B cell (primary cell): ENCODE measurements at regions not wholly inside any gene's neighbourhood (a gene's known extent, or its start where the extent isn't known, plus 50 kb on each side); places are given as distances from the start of the nearest gene placed in this dataset.

Source experiments
- ATAC-seq: fragments of 200-7000 bp; cut with Tn5 transposase; one replicate; pipeline ENCODE4 v1.10.0; 2021; ENCODE audit warnings: low read depth, mild to moderate bottlenecking, moderate number of reproducible peaks, moderate library complexity
- CTCF ChIA-PET: fragments of 350-600 bp; sonication (Branson Sonifier 250); formaldehyde crosslinking; loops from one replicate; lab custom pipeline; 2021; ENCODE audit warnings: antibody characterized with exemption, inconsistent platforms; lab: Charles Lee
- POLR2A ChIA-PET: fragments of 350-600 bp; sonication (Branson Sonifier 250); formaldehyde crosslinking; loops from one replicate; lab custom pipeline; 2021; ENCODE audit warnings: antibody characterized with exemption; lab: Charles Lee
- DNase-seq: peaks from one replicate; pipeline ENCODE4 v3.0.0; 2013
- H2AFZ ChIP-seq: 2 replicates; pipeline ENCODE4 v1.6.1; 2012; ENCODE audit warnings: mild to moderate bottlenecking, low read depth, low read length; ENCODE audit not compliant: insufficient read depth, poor library complexity, severe bottlenecking
- H3K27ac ChIP-seq, 2 donors: 1 replicate in 1 of 2; 2 replicates in 1 of 2; pipeline ENCODE4 v1.5.1; 2012 to 2013; ENCODE audit warnings: low read length in 2 of 2, mild to moderate bottlenecking in 2 of 2, moderate library complexity in 1 of 2
- H3K27me3 ChIP-seq, 4 experiments: fragments of 200-600 bp in 1 of 4; sonication (generic) in 1 of 4; replicated peaks in 1 of 4; 1 replicate in 2 of 4; 2 replicates in 2 of 4; pipeline versions ENCODE4 v1.6.1 to v1.7.0; 2013 to 2016; ENCODE audit warnings: low read length in 3 of 4, mild to moderate bottlenecking in 2 of 4, mixed read lengths in 1 of 4, moderate library complexity in 1 of 4; ENCODE audit not compliant: insufficient read depth in 4 of 4, control insufficient read depth in 3 of 4; ENCODE audit errors: control extremely low read depth in 1 of 4
- H3K36me3 ChIP-seq, 2 experiments: replicated peaks in 1 of 2; 1 replicate in 1 of 2; 2 replicates in 1 of 2; pipeline versions ENCODE4 v1.6.1 to v1.7.1; 2013; ENCODE audit warnings: low read length in 1 of 2; ENCODE audit not compliant: insufficient read depth in 2 of 2, control insufficient read depth in 1 of 2; ENCODE audit errors: control extremely low read depth in 1 of 2, extremely low read depth in 1 of 2
- H3K4me1 ChIP-seq, 2 donors: fragments of 200-600 bp in 1 of 2; sonication (generic) in 1 of 2; 1 replicate in 1 of 2; 2 replicates in 1 of 2; pipeline versions ENCODE4 v1.5.1 to v1.6.1; 2013 to 2017; ENCODE audit warnings: low read length in 2 of 2; ENCODE audit not compliant: control insufficient read depth in 2 of 2, insufficient read depth in 2 of 2
- H3K4me2 ChIP-seq: replicated peaks from 2 replicates; pipeline ENCODE3; 2012; ENCODE audit warnings: mild to moderate bottlenecking, low read depth, low read length; ENCODE audit not compliant: poor library complexity, severe bottlenecking
- H3K4me3 ChIP-seq, 5 experiments: fragments of 200-600 bp in 1 of 5; sonication (generic) in 1 of 5; 1 replicate in 3 of 5; 2 replicates in 2 of 5; pipeline versions ENCODE4 v1.5.1 to v1.7.0; 2011 to 2016; ENCODE audit warnings: low read length in 4 of 5, mild to moderate bottlenecking in 4 of 5, low read depth in 2 of 5, control low read depth in 1 of 5, moderate library complexity in 1 of 5; ENCODE audit not compliant: insufficient read depth in 1 of 5; ENCODE audit errors: control extremely low read depth in 1 of 5, extremely low read depth in 1 of 5
- H3K79me2 ChIP-seq: fragments of 200-600 bp; sonication (generic); one replicate; pipeline ENCODE4 v1.6.0; 2016; ENCODE audit warnings: low read length; ENCODE audit not compliant: control insufficient read depth, insufficient read depth
- H3K9ac ChIP-seq: fragments of 200-600 bp; sonication (generic); 2 replicates; pipeline ENCODE4 v1.6.1; 2017; ENCODE audit warnings: mild to moderate bottlenecking, low read length, moderate library complexity
- H3K9me3 ChIP-seq, 3 donors: one replicate each; pipeline versions ENCODE4 v1.6.1 to v1.7.1; 2013; ENCODE audit warnings: low read length in 2 of 3; ENCODE audit not compliant: control insufficient read depth in 2 of 3, insufficient read depth in 1 of 3; ENCODE audit errors: control extremely low read depth in 1 of 3
- H4K20me1 ChIP-seq: 2 replicates; pipeline ENCODE4 v1.6.0; 2012; ENCODE audit warnings: mild to moderate bottlenecking, low read length; ENCODE audit not compliant: insufficient read depth, control insufficient read depth, poor library complexity, severe bottlenecking
- H3K27ac Mint-ChIP-seq: one replicate; pipeline ENCODE4 v1.8.0; 2021; ENCODE audit warnings: mixed read lengths
- H3K27me3 Mint-ChIP-seq: one replicate; pipeline ENCODE4 v1.8.0; 2021; ENCODE audit warnings: mixed read lengths
- H3K4me1 Mint-ChIP-seq: one replicate; pipeline ENCODE4 v1.8.0; 2021; ENCODE audit warnings: mixed read lengths
- H3K4me3 Mint-ChIP-seq: one replicate; pipeline ENCODE4 v1.8.0; 2021; ENCODE audit warnings: mixed read lengths
- H3K9me3 Mint-ChIP-seq: one replicate; pipeline ENCODE4 v1.8.0; 2022; ENCODE audit warnings: mixed read lengths; ENCODE audit not compliant: insufficient read depth
- CTCF ChIP-seq: fragments of 200-600 bp; IDR thresholded peaks from one replicate; pipeline ENCODE4 v1.8.0; 2022; ENCODE audit warnings: antibody characterized with exemption, mild to moderate bottlenecking
- EZH2 ChIP-seq: IDR thresholded peaks from 2 replicates; pipeline ENCODE4 v1.6.1; 2012; ENCODE audit warnings: borderline replicate concordance, low read depth, mild to moderate bottlenecking, moderate library complexity, low read length; ENCODE audit not compliant: insufficient read depth, poor library complexity, severe bottlenecking
- WGBS: methylation state at CpG from one replicate; pipeline ENCODE4 v1.1.5; 2013; ENCODE audit warnings: missing lambda C conversion rate; ENCODE audit not compliant: insufficient coverage; 5-methylcytosine and 5-hydroxymethylcytosine counted together
- intact Hi-C: fragments of 100-400 bp; cut with micrococcal nuclease; formaldehyde crosslinking; loops from one replicate; pipeline ENCODE4 v1.10.0; 2022

GRCh38 chr5:14089198-14089597 is 53.9 kb upstream of the TRIO start:
- Histone ChIP-seq H3K4me2 (no peak overlapping the region), H3K36me3 (no peaks in the 10 kb centered on the region), H3K9ac (no peak overlapping the region), H4K20me1 (no peaks in the 10 kb centered on the region), H3K9me3 (peaks cover 0 to 4% (median 0%) of the 10 kb centered on the region in 3 donors), H3K79me2 (no peaks in the 10 kb centered on the region), H3K27me3 (peaks cover 0 to 10% (median 4%) of the 10 kb centered on the region in 4 experiments), H3K4me3 (no peak overlapping the region), H2AFZ (no peak overlapping the region), H3K27ac (no peak overlapping the region), H3K4me1 (no peaks in the 10 kb centered on the region)
- no peaks in the 10 kb centered on the region for H3K4me1 Mint-ChIP-seq
- intact Hi-C loops: no loop called here
- H3K27me3 Mint-ChIP-seq: peaks cover 16% of the 10 kb centered on the region
- TF ChIP-seq EZH2: no peak
- TF ChIP-seq CTCF: no peak
- POLR2A ChIA-PET: no interaction called here
- H3K4me3 Mint-ChIP-seq: no peak overlapping the region
- DNase-seq: no peak
- no peak overlapping the region for H3K27ac Mint-ChIP-seq
- CTCF ChIA-PET: no interaction called here
- no peak for ATAC-seq
- H3K9me3 Mint-ChIP-seq: no peaks in the 10 kb centered on the region
- WGBS: no CpG with 5 or more reads among the region's 2 CpGs

GRCh38 chr5:14086261-14086660 is 56.9 kb upstream of the TRIO start:
- Histone ChIP-seq H3K4me3 (no peak overlapping the region), H3K36me3 (no peaks in the 10 kb centered on the region), H2AFZ (no peak overlapping the region), H3K79me2 (no peaks in the 10 kb centered on the region), H3K9me3 (peaks cover 0 to 4% (median 0%) of the 10 kb centered on the region in 3 donors), H3K27ac (no peak overlapping the region), H3K4me1 (no peaks in the 10 kb centered on the region), H3K4me2 (no peak overlapping the region), H4K20me1 (no peaks in the 10 kb centered on the region), H3K27me3 (peaks cover 0 to 10% (median 4%) of the 10 kb centered on the region in 4 experiments), H3K9ac (no peak overlapping the region)
- no peaks in the 10 kb centered on the region for H3K4me1 Mint-ChIP-seq
- 100% methylated on average over 1 of the region's 2 CpGs for WGBS
- H3K9me3 Mint-ChIP-seq: no peaks in the 10 kb centered on the region
- H3K4me3 Mint-ChIP-seq: no peak overlapping the region
- ChIA-PET POLR2A (no interaction called here), CTCF (no interaction called here)
- ATAC-seq: no peak
- peaks cover 11% of the 10 kb centered on the region for H3K27me3 Mint-ChIP-seq
- no peak for DNase-seq
- no peak for TF ChIP-seq EZH2
- TF ChIP-seq CTCF: no peak
- intact Hi-C loops: no loop called here
- H3K27ac Mint-ChIP-seq: no peak overlapping the region
